SK-N-MC (cell line): ENCODE measurements at regions not wholly inside any gene's neighbourhood (a gene's known extent, or its start where the extent isn't known, plus 50 kb on each side); places are given as distances from the start of the nearest gene placed in this dataset.

ENCODE experiments used
- EZH2 ChIP-seq: fragments of 200-600 bp; sonication (generic); IDR thresholded peaks from one replicate; pipeline ENCODE4 v1.6.1; 2017; ENCODE audit warnings: antibody characterized with exemption
- POLR2AphosphoS5 ChIP-seq: IDR thresholded peaks from 2 replicates; pipeline ENCODE4 v1.6.1; 2012; ENCODE audit warnings: mild to moderate bottlenecking, low read depth, low read length, borderline replicate concordance

- no peak for TF ChIP-seq EZH2
- TF ChIP-seq POLR2AphosphoS5: no peak
Observed at GRCh38 chr2:103365071-103365470, 603.2 kb downstream of the TMEM182 start.
